B cell (primary cell): ENCODE measurements at regions not wholly inside any gene's neighbourhood (a gene's known extent, or its start where the extent isn't known, plus 50 kb on each side); places are given as distances from the start of the nearest gene placed in this dataset.
"Not testable (repeated sequence)": the region's sequence is repeated elsewhere in the genome, so short reads cannot be mapped to it uniquely, and the experiment has no call there.

Experiments
- ATAC-seq: fragments of 200-7000 bp; cut with Tn5 transposase; one replicate; pipeline ENCODE4 v1.10.0; 2021; ENCODE audit warnings: low read depth, mild to moderate bottlenecking, moderate number of reproducible peaks, moderate library complexity
- CTCF ChIA-PET: fragments of 350-600 bp; sonication (Branson Sonifier 250); formaldehyde crosslinking; loops from one replicate; lab custom pipeline; 2021; ENCODE audit warnings: antibody characterized with exemption, inconsistent platforms; lab: Charles Lee
- POLR2A ChIA-PET: fragments of 350-600 bp; sonication (Branson Sonifier 250); formaldehyde crosslinking; loops from one replicate; lab custom pipeline; 2021; ENCODE audit warnings: antibody characterized with exemption; lab: Charles Lee
- DNase-seq: peaks from one replicate; pipeline ENCODE4 v3.0.0; 2013
- H2AFZ ChIP-seq: 2 replicates; pipeline ENCODE4 v1.6.1; 2012; ENCODE audit warnings: mild to moderate bottlenecking, low read depth, low read length; ENCODE audit not compliant: insufficient read depth, poor library complexity, severe bottlenecking
- H3K27ac ChIP-seq, 2 donors: 1 replicate in 1 of 2; 2 replicates in 1 of 2; pipeline ENCODE4 v1.5.1; 2012 to 2013; ENCODE audit warnings: low read length in 2 of 2, mild to moderate bottlenecking in 2 of 2, moderate library complexity in 1 of 2
- H3K27me3 ChIP-seq, 4 experiments: fragments of 200-600 bp in 1 of 4; sonication (generic) in 1 of 4; replicated peaks in 1 of 4; 1 replicate in 2 of 4; 2 replicates in 2 of 4; pipeline versions ENCODE4 v1.6.1 to v1.7.0; 2013 to 2016; ENCODE audit warnings: low read length in 3 of 4, mild to moderate bottlenecking in 2 of 4, mixed read lengths in 1 of 4, moderate library complexity in 1 of 4; ENCODE audit not compliant: insufficient read depth in 4 of 4, control insufficient read depth in 3 of 4; ENCODE audit errors: control extremely low read depth in 1 of 4
- H3K36me3 ChIP-seq, 2 experiments: replicated peaks in 1 of 2; 1 replicate in 1 of 2; 2 replicates in 1 of 2; pipeline versions ENCODE4 v1.6.1 to v1.7.1; 2013; ENCODE audit warnings: low read length in 1 of 2; ENCODE audit not compliant: insufficient read depth in 2 of 2, control insufficient read depth in 1 of 2; ENCODE audit errors: control extremely low read depth in 1 of 2, extremely low read depth in 1 of 2
- H3K4me1 ChIP-seq, 2 donors: fragments of 200-600 bp in 1 of 2; sonication (generic) in 1 of 2; 1 replicate in 1 of 2; 2 replicates in 1 of 2; pipeline versions ENCODE4 v1.5.1 to v1.6.1; 2013 to 2017; ENCODE audit warnings: low read length in 2 of 2; ENCODE audit not compliant: control insufficient read depth in 2 of 2, insufficient read depth in 2 of 2
- H3K4me2 ChIP-seq: replicated peaks from 2 replicates; pipeline ENCODE3; 2012; ENCODE audit warnings: mild to moderate bottlenecking, low read depth, low read length; ENCODE audit not compliant: poor library complexity, severe bottlenecking
- H3K4me3 ChIP-seq, 5 experiments: fragments of 200-600 bp in 1 of 5; sonication (generic) in 1 of 5; 1 replicate in 3 of 5; 2 replicates in 2 of 5; pipeline versions ENCODE4 v1.5.1 to v1.7.0; 2011 to 2016; ENCODE audit warnings: low read length in 4 of 5, mild to moderate bottlenecking in 4 of 5, low read depth in 2 of 5, control low read depth in 1 of 5, moderate library complexity in 1 of 5; ENCODE audit not compliant: insufficient read depth in 1 of 5; ENCODE audit errors: control extremely low read depth in 1 of 5, extremely low read depth in 1 of 5
- H3K79me2 ChIP-seq: fragments of 200-600 bp; sonication (generic); one replicate; pipeline ENCODE4 v1.6.0; 2016; ENCODE audit warnings: low read length; ENCODE audit not compliant: control insufficient read depth, insufficient read depth
- H3K9ac ChIP-seq: fragments of 200-600 bp; sonication (generic); 2 replicates; pipeline ENCODE4 v1.6.1; 2017; ENCODE audit warnings: mild to moderate bottlenecking, low read length, moderate library complexity
- H3K9me3 ChIP-seq, 3 donors: one replicate each; pipeline versions ENCODE4 v1.6.1 to v1.7.1; 2013; ENCODE audit warnings: low read length in 2 of 3; ENCODE audit not compliant: control insufficient read depth in 2 of 3, insufficient read depth in 1 of 3; ENCODE audit errors: control extremely low read depth in 1 of 3
- H4K20me1 ChIP-seq: 2 replicates; pipeline ENCODE4 v1.6.0; 2012; ENCODE audit warnings: mild to moderate bottlenecking, low read length; ENCODE audit not compliant: insufficient read depth, control insufficient read depth, poor library complexity, severe bottlenecking
- H3K27ac Mint-ChIP-seq: one replicate; pipeline ENCODE4 v1.8.0; 2021; ENCODE audit warnings: mixed read lengths
- H3K27me3 Mint-ChIP-seq: one replicate; pipeline ENCODE4 v1.8.0; 2021; ENCODE audit warnings: mixed read lengths
- H3K4me1 Mint-ChIP-seq: one replicate; pipeline ENCODE4 v1.8.0; 2021; ENCODE audit warnings: mixed read lengths
- H3K4me3 Mint-ChIP-seq: one replicate; pipeline ENCODE4 v1.8.0; 2021; ENCODE audit warnings: mixed read lengths
- H3K9me3 Mint-ChIP-seq: one replicate; pipeline ENCODE4 v1.8.0; 2022; ENCODE audit warnings: mixed read lengths; ENCODE audit not compliant: insufficient read depth
- EZH2 ChIP-seq: IDR thresholded peaks from 2 replicates; pipeline ENCODE4 v1.6.1; 2012; ENCODE audit warnings: borderline replicate concordance, low read depth, mild to moderate bottlenecking, moderate library complexity, low read length; ENCODE audit not compliant: insufficient read depth, poor library complexity, severe bottlenecking
- WGBS: methylation state at CpG from one replicate; pipeline ENCODE4 v1.1.5; 2013; ENCODE audit warnings: missing lambda C conversion rate; ENCODE audit not compliant: insufficient coverage; 5-methylcytosine and 5-hydroxymethylcytosine counted together
- intact Hi-C: fragments of 100-400 bp; cut with micrococcal nuclease; formaldehyde crosslinking; loops from one replicate; pipeline ENCODE4 v1.10.0; 2022
- TF ChIP-seq, protein P1 (sequence below): fragments of 200-600 bp; IDR thresholded peaks from one replicate; pipeline ENCODE4 v1.8.0; 2022; ENCODE audit warnings: antibody characterized with exemption, mild to moderate bottlenecking

DNA sequence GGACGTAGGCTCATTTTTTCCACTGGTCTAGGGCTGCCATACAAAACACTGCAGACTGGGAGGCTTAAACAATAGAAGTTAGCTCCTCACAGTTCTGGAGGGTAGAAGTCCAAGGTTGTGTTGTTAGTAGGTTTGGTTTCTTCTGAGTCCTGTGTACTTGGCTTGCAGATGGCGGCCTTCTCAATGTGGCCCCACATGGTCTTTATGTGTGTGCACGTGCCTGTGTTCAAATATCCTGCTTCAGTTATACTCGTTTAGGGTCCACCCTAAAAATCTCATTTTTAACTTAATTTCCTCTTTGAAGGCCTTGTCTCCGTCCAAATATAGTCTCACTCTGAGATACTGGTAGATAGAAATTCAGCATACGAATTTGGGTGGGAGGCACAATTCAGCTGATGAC lies 542.4 kb downstream of the HAPSTR1 start:
- Histone ChIP-seq H2AFZ (no peak overlapping the region), H3K27ac (no peak overlapping the region), H3K36me3 (no peaks in the 10 kb centered on the region), H3K27me3 (no peaks in the 10 kb centered on the region), H3K4me1 (no peaks in the 10 kb centered on the region), H3K9ac (no peak overlapping the region), H4K20me1 (no peaks in the 10 kb centered on the region), H3K79me2 (no peaks in the 10 kb centered on the region), H3K4me3 (no peak overlapping the region), H3K9me3 (peaks cover 0 to 9% (median 0%) of the 10 kb centered on the region in 3 donors), H3K4me2 (no peak overlapping the region)
- 83% methylated on average over 1 of the region's 6 CpGs for WGBS
- no peak for ATAC-seq
- Mint-ChIP-seq H3K9me3 (peaks cover 6% of the 10 kb centered on the region), H3K4me1 (no peaks in the 10 kb centered on the region), H3K27me3 (peaks cover 6% of the 10 kb centered on the region), H3K4me3 (no peak overlapping the region), H3K27ac (no peak overlapping the region)
- intact Hi-C loops: no loop called here
- no peak for DNase-seq
- TF ChIP-seq, protein P1, sequence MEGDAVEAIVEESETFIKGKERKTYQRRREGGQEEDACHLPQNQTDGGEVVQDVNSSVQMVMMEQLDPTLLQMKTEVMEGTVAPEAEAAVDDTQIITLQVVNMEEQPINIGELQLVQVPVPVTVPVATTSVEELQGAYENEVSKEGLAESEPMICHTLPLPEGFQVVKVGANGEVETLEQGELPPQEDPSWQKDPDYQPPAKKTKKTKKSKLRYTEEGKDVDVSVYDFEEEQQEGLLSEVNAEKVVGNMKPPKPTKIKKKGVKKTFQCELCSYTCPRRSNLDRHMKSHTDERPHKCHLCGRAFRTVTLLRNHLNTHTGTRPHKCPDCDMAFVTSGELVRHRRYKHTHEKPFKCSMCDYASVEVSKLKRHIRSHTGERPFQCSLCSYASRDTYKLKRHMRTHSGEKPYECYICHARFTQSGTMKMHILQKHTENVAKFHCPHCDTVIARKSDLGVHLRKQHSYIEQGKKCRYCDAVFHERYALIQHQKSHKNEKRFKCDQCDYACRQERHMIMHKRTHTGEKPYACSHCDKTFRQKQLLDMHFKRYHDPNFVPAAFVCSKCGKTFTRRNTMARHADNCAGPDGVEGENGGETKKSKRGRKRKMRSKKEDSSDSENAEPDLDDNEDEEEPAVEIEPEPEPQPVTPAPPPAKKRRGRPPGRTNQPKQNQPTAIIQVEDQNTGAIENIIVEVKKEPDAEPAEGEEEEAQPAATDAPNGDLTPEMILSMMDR: no peak
- no peak for TF ChIP-seq EZH2
- ChIA-PET POLR2A (no interaction called here), CTCF (no interaction called here)

DNA sequence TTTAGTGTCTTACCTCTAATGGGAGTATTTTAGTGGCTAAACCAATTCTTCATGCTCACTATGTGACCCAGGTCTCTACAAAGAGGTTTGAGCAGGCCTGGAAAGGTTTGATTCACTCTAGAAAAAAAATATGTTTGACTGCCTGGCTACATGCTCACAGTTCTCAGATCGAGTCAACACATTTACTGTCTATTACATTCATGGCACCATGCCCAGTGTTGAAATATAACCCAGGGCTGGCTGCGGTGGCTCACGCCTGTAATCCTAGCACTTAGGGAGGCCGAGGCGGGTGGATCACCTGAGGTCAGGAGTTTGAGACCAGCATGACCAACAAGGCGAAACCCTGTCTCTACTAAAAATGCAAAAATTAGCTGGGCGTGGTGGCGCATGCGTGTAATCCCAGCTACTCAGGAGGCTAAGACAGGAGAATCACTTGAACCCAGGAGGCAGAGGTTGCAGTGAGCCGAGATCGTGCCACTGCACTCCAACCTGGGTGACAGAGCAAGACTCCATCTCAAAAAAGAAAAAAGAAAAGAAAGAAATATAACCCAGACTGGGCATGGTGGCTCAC lies 543.8 kb downstream of the HAPSTR1 start:
- 96% methylated on average over 5 of the region's 11 CpGs for WGBS
- DNase-seq, H4K20me1 ChIP-seq, CTCF ChIA-PET, H3K9me3 ChIP-seq, intact Hi-C loops, H3K27ac ChIP-seq, POLR2A ChIA-PET, H3K27me3 ChIP-seq, H3K9ac ChIP-seq, H3K4me3 Mint-ChIP-seq, H3K79me2 ChIP-seq, H3K4me2 ChIP-seq, H3K27ac Mint-ChIP-seq, ATAC-seq, H3K4me3 ChIP-seq, H3K27me3 Mint-ChIP-seq, H3K4me1 ChIP-seq, H3K9me3 Mint-ChIP-seq, H3K36me3 ChIP-seq, H3K4me1 Mint-ChIP-seq, H2AFZ ChIP-seq: not testable (repeated sequence)
